Dedifferentiated amniotic fluid mesenchymal stem cell (primary cell): ENCODE measurements at regions not wholly inside any gene's neighbourhood (a gene's known extent, or its start where the extent isn't known, plus 50 kb on each side); places are given as distances from the start of the nearest gene placed in this dataset.

Experiments used
- DNase-seq: peaks from one replicate; pipeline ENCODE4 v3.0.0-alpha.2; 2016; ENCODE audit errors: extremely low spot score

GRCh38 chr2:191738003-191738402, 60.1 kb downstream of the NABP1 start:
- no peak for DNase-seq

GRCh38 chr2:191738667-191739066, 60.7 kb downstream of the NABP1 start:
- DNase-seq, result peak; percentile 69

GRCh38 chr2:191739194-191739593, 61.3 kb downstream of the NABP1 start:
- DNase-seq, result no peak

GRCh38 chr2:191740016-191740419, 62.1 kb downstream of the NABP1 start:
- DNase-seq, result no peak

GRCh38 chr2:191740759-191741158, 62.8 kb downstream of the NABP1 start:
- no peak for DNase-seq

GRCh38 chr2:191746346-191747169, 68.6 kb downstream of the NABP1 start:
- DNase-seq, result no peak

- no peak for DNase-seq
These were observed 69.2 kb downstream of the NABP1 start for GRCh38 chr2:191747170-191747530.

GRCh38 chr2:191748059-191748461, 70.1 kb downstream of the NABP1 start:
- no peak for DNase-seq

- DNase-seq, result no peak
These were observed 70.7 kb downstream of the NABP1 start for GRCh38 chr2:191748528-191749180.

GRCh38 chr2:191749181-191749540, 71.2 kb downstream of the NABP1 start:
- DNase-seq, result no peak

- DNase-seq, result no peak
These were observed 76.2 kb downstream of the NABP1 start for GRCh38 chr2:191754103-191754502.

GRCh38 chr2:191756761-191757160, 78.8 kb downstream of the NABP1 start:
- no peak for DNase-seq

GRCh38 chr2:191757208-191757607, 79.3 kb downstream of the NABP1 start:
- DNase-seq, result no peak

- DNase-seq, result no peak
These were observed 80.9 kb downstream of the NABP1 start for GRCh38 chr2:191758518-191759507.

GRCh38 chr2:191759680-191760079, 81.7 kb downstream of the NABP1 start:
- DNase-seq, result no peak

GRCh38 chr2:191760655-191761262, 82.8 kb downstream of the NABP1 start:
- DNase-seq, result no peak

GRCh38 chr2:191773136-191773535, 73.8 kb downstream of the CAVIN2 start:
- DNase-seq, result no peak

- DNase-seq, result no peak
These were observed 69.5 kb downstream of the CAVIN2 start for GRCh38 chr2:191777351-191777750.

- no peak for DNase-seq
These were observed 68.8 kb downstream of the CAVIN2 start for GRCh38 chr2:191778041-191778440.

- no peak for DNase-seq
These were observed 64.5 kb downstream of the CAVIN2 start for GRCh38 chr2:191782351-191782750.

GRCh38 chr2:191783416-191783815, 63.5 kb downstream of the CAVIN2 start:
- no peak for DNase-seq
